ENCODE measurements at regions not wholly inside any gene's neighbourhood (a gene's known extent, or its start where the extent isn't known, plus 50 kb on each side); places are given as distances from the start of the nearest gene placed in this dataset.
"Not testable (repeated sequence)": the region's sequence is repeated elsewhere in the genome, so short reads cannot be mapped to it uniquely, and the experiment has no call there.

DNA sequence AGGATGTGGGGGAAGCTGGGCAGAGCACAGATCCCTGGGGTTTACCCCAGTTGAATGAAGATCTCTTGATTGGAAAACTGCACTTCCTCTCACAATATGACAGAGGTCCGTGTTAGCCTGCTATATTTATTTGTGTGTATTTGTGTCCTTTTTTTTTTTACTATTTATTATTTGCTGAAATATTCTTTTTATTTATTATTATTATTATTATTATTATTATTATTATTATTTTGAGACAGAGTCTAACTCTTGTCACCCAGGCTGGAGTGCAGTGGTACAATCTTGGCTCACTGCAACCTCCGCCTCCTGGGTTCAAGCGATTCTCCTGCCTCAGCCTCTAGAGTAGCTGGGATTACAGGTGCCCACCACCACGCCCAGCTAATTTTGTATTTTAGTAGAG, 84.0 kb upstream of the USP29 start:
- TF ChIP-seq, protein P1, sequence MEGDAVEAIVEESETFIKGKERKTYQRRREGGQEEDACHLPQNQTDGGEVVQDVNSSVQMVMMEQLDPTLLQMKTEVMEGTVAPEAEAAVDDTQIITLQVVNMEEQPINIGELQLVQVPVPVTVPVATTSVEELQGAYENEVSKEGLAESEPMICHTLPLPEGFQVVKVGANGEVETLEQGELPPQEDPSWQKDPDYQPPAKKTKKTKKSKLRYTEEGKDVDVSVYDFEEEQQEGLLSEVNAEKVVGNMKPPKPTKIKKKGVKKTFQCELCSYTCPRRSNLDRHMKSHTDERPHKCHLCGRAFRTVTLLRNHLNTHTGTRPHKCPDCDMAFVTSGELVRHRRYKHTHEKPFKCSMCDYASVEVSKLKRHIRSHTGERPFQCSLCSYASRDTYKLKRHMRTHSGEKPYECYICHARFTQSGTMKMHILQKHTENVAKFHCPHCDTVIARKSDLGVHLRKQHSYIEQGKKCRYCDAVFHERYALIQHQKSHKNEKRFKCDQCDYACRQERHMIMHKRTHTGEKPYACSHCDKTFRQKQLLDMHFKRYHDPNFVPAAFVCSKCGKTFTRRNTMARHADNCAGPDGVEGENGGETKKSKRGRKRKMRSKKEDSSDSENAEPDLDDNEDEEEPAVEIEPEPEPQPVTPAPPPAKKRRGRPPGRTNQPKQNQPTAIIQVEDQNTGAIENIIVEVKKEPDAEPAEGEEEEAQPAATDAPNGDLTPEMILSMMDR (IDR thresholded peaks at IDR 0.05), result not testable (repeated sequence)
- not testable (repeated sequence) for TF ChIP-seq POLR2A (IDR thresholded peaks at IDR 0.05)

Data from thyroid gland (tissue), 4 donors.